Caki2 (cell line): ENCODE measurements at regions not wholly inside any gene's neighbourhood (a gene's known extent, or its start where the extent isn't known, plus 50 kb on each side); places are given as distances from the start of the nearest gene placed in this dataset.
A peak's percentile ranks its signal among the peaks of the same experiment; 100 is the strongest.

ENCODE experiments used
- DNase-seq: peaks from one replicate; pipeline ENCODE4 v3.0.0-alpha.2; 2015; ENCODE audit warnings: low read depth
- in situ Hi-C: cut with HindIII; loops from 2 replicates; pipeline ENCODE4 v1.10.0; 2016; ENCODE audit warnings: low sequenced_read_pairs, low pct_unique_long_range_greater_than_20kb, mixed read lengths

DNA sequence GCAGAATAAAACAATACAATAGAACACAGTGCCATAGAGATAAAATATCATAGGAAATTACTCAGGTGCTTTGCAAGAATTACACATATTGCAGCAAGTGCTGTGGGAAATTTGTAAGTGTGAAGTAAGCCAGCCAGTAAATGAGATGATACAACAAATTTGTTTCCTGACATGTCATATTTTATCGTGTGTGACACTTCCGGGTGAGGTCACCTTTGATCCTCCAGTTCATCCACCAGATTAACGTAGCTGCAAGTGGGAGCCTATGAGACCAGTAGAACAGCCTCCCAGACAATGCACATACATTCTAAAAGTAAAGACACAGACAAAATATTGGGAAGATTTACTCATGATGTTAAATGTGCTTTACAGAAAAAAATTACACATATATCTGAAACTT lies 72.2 kb downstream of the PRDM9 start:
- in situ Hi-C loops = no loop called here
- no peak for DNase-seq

GRCh38 chr5:23583081-23583480 lies 75.7 kb downstream of the PRDM9 start:
- DNase-seq = no peak
- in situ Hi-C loops = no loop called here

GRCh38 chr5:23588841-23589326 lies 81.5 kb downstream of the PRDM9 start:
- no peak for DNase-seq
- in situ Hi-C loops = no loop called here

- no peak for DNase-seq
- in situ Hi-C loops = no loop called here
These were observed 83.8 kb downstream of the PRDM9 start for GRCh38 chr5:23591250-23591649.

DNA sequence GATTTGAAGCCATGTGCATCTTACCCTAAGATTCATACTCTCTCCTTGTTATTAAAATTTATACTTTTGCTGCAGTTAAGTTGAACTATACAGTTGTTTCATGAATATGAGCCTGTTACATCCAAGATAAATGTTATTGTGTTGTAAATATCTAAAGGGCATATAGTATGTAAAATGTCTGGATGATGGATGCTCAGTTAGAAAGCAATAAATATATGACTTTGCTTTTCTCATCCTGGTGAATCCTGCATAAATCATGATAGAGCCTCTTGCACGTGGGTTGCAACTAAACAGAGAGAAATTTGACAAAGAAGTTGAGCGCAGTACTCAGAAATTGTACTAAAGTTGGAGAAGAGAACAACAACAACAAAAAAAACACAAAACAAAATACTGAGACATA lies 99.5 kb downstream of the PRDM9 start:
- in situ Hi-C loops = no loop called here
- DNase-seq = no peak

- DNase-seq = no peak
- in situ Hi-C loops = no loop called here
These were observed 105.3 kb downstream of the PRDM9 start for GRCh38 chr5:23612701-23613100.

DNA sequence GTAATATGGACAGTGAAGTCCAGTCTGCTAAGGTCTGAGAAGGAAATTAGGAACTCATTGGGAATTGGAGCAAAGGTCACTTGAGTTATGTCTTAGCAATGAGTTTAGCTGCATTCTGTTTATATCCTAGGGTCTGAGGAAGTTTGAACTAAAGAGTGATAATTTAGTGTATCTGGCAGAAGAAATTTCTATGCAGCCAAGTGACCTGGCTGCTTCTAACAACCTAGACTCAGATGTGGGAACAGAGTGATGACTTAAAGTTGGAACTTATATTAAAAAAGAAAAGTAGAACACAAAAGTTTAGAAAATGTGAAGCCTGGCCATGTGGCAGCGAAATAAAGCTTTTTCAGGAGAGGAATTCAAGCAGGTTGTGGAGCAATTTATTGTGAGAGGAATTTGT lies 106.2 kb downstream of the PRDM9 start:
- in situ Hi-C loops = no loop called here
- DNase-seq = no peak

GRCh38 chr5:23614422-23614821 lies 107.0 kb downstream of the PRDM9 start:
- DNase-seq = no peak
- in situ Hi-C loops = no loop called here

DNA sequence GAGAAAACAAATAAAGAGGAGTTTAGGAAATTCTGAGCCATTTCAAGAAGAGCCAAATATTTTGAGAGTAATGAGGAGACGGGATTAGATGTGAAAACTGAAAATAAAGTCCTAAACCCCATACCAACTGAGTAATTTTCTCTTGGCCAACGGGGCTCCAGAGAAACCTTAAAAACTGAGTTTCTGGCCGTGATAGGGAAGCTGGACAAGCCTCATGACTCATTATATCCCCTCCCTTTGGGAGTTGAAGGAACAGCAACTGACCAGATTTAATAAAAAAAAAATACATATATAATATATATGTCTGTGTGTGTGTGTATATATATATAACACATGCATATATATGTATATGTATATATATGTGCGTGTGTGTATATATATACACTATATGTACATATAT lies 119.6 kb downstream of the PRDM9 start:
- in situ Hi-C loops = no loop called here
- no peak for DNase-seq

DNA sequence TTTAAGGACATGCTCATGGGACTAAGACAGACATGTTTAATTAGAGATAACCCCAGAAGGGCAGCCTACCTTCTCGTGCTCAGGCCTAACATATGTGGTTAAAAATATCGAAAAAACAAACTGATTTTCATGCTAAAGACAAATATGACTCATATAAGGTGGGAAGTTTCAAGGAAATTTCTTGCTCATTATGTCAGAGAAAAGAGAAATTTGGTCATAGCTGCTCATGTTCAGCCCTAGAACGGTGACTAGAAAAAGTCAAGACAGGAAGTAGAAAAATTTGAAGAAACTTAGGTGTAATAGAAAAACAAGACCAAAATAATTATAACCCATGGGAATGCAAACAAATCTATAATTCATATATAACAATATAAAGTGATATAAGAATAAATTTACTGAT lies 120.6 kb downstream of the PRDM9 start:
- DNase-seq = no peak

GRCh38 chr5:23629396-23629795 lies 122.0 kb downstream of the PRDM9 start:
- in situ Hi-C loops = no loop called here
- DNase-seq = peak; percentile 2

More for the DNA sequence above, 120.6 kb downstream of the PRDM9 start:
- in situ Hi-C loops = no loop called here

DNA sequence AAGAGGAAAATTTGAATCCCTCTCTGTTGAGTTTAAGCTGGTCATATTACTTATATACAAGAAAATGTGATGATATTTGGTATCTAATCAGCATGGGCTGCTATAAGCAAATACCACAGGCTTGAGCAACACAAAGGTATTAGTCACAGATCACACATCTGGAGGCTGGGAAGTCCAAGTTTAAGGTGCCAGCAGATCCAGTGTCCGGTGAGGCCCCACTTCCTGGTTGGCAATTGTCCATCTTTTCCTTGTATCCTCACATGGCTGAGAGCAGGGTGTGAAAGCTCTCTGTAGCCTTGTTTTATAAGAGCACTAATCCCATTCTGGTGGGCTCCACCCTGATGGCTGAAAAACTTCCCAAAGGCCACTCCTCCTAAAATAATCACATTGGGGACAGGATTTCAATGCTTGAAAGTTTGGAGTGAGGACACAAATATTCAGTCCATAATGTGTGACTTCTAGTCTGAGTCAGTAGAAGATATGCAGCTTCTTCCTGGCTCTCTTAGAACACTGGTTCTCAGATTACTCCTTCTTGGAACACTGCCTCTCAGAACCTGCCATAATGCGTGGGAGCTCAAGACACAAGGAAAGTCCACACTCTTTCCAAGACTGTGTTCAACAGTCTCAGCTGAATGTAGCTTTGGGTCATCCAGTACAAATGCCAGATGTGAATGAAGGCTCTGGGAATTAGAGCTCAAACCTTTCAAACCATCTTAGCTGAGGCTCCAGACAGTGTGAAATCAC lies 124.1 kb downstream of the PRDM9 start:
- in situ Hi-C loops = no loop called here
- DNase-seq = peak; percentile 19

DNA sequence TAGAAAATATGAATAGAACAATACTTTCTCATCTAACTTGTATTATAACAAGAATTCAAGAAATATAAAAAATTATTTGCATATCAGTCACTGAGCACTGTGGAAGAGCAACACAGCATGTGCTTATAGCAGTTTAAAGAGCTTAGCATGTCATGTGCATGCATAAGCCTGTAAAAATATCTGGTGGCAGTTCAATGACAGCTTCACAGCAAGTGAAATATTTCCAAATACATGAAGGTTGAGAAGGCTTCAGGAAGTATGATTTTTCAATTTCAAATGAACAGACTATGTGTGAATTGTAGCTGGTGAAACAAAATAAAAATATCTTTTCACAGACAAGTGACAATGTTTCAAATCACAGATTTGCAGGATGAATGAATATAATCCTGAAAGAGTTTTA lies 128.5 kb downstream of the PRDM9 start:
- no peak for DNase-seq
- in situ Hi-C loops = no loop called here

- in situ Hi-C loops = no loop called here
- no peak for DNase-seq
These were observed 131.9 kb downstream of the PRDM9 start for GRCh38 chr5:23639326-23639725.

DNA sequence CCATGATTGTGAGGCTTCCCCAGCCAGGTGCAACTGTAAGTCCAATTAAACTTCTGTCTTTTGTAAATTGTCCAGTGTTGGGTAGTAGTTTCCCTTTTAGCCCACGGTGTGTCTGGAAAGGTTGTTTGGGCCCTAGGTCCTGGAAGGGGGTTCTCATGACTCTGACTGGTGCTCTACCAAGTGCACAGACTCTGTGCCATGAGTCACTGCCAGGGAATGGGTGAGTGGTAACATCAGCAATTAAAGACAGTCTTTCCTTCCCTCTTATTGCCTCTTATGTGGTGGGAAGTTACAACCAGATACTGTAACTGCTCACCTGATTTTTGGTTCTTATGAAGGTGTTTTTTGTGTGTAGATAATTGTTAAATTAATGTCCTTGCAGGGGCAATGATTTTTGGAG lies 141.2 kb downstream of the PRDM9 start:
- in situ Hi-C loops = no loop called here

GRCh38 chr5:23649594-23649993 lies 142.2 kb downstream of the PRDM9 start:
- DNase-seq = no peak
- in situ Hi-C loops = no loop called here

More for the DNA sequence above, 141.2 kb downstream of the PRDM9 start:
- no peak for DNase-seq

- DNase-seq = no peak
- in situ Hi-C loops = no loop called here
These were observed 148.3 kb downstream of the PRDM9 start for GRCh38 chr5:23655674-23656073.

- in situ Hi-C loops = no loop called here
- DNase-seq = no peak
These were observed 168.0 kb downstream of the PRDM9 start for GRCh38 chr5:23675456-23675855.

DNA sequence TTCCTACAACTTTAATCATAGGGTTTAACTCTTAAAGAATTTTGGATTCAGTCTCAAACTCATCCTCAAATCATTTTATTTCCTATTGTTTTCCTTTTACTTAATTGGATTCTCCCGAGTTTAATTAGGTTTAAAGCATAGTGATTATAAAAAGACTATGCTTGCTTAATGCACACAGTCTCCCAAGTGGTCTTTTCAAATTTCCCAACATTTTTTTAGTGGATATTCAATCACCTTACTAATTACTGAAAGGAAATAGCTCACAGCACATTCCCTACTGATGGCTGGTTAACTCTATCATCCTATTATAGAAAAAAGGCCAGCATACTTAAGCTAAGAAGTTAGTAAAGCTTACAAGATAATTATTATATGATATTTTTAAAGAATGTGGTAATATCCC lies 170.6 kb downstream of the PRDM9 start:
- in situ Hi-C loops = no loop called here
- DNase-seq = no peak

DNA sequence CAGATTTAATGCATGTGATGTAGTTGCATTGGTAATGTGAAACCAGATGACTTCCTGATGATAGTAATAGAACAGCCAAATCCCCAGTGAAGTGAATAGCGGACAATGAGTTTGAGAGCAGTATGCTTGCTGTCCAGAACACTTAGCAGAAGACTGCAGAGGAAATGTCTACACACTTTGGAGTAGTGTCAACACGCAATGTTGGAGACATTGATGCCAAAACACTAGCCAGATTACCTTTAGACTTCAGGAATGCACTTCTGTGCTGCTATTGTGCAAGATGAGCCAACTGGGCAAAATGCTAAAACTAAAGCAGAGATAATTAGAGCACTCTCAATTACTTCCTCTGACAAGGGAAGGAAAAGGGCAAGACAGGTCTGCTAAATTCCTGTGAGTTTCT lies 176.7 kb downstream of the PRDM9 start:
- in situ Hi-C loops = no loop called here
- DNase-seq = no peak
